Choroid plexus epithelial cell (primary cell): ENCODE measurements at regions not wholly inside any gene's neighbourhood (a gene's known extent, or its start where the extent isn't known, plus 50 kb on each side); places are given as distances from the start of the nearest gene placed in this dataset.
A peak's percentile ranks its signal among the peaks of the same experiment; 100 is the strongest.

Source experiments
- DNase-seq: peaks from one replicate; pipeline ENCODE4 v3.0.0-alpha.2; 2010; ENCODE audit warnings: low read depth
- H3K4me3 ChIP-seq: 2 replicates; pipeline ENCODE4 v1.5.1; 2011; ENCODE audit warnings: low read depth, mild to moderate bottlenecking, control low read depth, low read length, moderate library complexity
- CTCF ChIP-seq: conservative IDR thresholded peaks from 2 replicates; pipeline ENCODE4 v1.5.1; 2011; ENCODE audit warnings: low read depth, mild to moderate bottlenecking, control low read depth, inconsistent platforms, low read length, moderate library complexity

GRCh38 chr5:38669361-38669880 lies 113.0 kb upstream of the LIFR start:
- no peak for DNase-seq
- TF ChIP-seq CTCF, result no peak
- no peak overlapping the region for H3K4me3 ChIP-seq

DNA sequence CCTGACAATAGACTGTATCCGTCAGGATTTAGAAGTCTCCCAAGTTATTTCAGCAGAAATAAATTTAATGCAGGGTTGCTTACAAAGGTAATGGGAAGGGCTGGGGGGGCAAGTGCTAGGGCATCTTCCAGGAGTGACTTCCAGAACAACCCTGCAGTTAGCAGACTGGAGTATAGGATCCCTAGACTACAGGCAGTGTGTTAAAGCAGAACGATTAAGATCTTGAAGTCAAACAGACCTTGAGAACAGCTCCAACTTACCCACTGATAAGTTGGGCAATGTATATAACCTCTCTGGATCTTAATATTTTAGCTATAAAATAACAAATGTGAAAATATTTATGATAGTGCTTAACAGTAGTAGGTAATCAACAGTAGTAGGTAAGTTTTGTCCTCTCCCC lies 113.6 kb upstream of the LIFR start:
- TF ChIP-seq CTCF, result no peak
- DNase-seq, result no peak
- H3K4me3 ChIP-seq, result no peak overlapping the region

DNA sequence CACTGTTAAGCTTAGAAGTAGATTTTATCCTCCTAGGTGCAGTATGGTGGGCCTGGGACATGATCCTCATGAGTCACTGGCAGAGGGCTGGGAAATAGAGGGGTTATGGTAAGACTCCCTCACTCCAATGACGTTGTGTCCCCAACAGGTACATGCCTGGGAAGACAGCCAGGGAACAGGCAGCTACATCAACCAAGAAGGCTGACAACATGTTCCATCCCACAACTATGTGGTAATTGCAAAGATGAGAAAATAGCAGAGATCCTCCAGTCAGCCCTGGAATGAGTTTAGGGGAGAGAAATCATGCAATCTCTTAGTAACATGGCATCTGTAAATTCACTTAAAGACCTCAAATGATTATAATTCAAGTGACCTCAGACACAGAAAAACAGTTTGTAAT lies 114.4 kb upstream of the LIFR start:
- DNase-seq, result peak; percentile 92
- no peak for TF ChIP-seq CTCF
- H3K4me3 ChIP-seq, result no peak overlapping the region

DNA sequence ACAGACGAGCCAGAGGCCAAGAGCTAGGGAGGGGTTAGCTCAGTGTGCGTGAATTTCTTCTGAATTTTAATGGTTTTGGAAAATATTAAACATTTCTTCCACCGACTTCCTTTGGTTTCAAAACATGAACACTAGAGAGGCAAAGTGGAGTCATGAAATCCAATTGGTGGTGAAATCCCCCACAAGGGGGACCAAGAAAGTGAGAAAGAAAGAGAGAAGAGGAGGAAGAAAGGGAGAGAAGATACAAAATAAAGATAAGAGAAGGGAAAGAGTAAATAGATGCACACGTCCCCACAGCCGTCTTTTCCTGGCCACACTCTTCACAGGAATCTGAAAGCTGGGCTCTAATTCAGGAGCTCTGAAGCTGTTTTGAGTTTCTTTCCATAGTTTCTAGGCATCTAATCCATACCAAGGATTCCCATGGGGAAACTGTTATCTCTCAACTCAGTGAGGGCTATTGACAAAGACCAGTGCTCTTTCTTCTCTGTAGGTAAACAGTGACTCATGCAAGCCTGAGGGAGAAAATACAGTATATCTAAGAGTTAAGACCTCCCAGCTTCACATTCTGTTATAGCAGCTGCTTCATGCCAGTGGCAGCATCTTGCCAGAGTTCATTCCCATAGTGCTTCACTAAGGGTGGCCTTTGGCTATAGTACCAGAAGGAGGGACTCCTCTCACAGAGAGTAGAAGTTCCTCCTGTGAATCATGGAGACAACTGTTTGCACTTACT lies 115.8 kb upstream of the LIFR start:
- TF ChIP-seq CTCF, result peak; percentile 7
- DNase-seq, result peak; percentile 93
- no peak overlapping the region for H3K4me3 ChIP-seq

DNA sequence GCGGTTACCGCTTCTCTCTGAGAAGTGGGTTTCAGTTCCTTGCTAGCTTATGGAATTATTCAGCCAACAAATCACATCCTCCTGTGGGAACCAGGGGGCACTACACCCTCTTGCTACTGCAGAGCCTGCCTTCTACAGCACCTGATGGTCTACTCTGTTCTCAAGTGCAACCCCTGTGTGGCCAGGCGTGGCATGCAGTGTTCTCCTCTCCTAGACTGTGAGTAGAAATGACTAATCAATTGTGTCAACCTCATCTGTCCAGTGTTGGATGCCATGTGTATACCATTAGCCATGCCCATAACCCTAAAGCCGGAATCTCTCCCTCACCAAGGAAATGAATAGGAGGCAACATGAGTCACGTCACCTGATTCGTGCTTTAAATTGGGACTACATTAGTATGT lies 117.2 kb upstream of the LIFR start:
- H3K4me3 ChIP-seq, result no peak overlapping the region
- DNase-seq, result peak; percentile 41
- peak; percentile 38 for TF ChIP-seq CTCF

DNA sequence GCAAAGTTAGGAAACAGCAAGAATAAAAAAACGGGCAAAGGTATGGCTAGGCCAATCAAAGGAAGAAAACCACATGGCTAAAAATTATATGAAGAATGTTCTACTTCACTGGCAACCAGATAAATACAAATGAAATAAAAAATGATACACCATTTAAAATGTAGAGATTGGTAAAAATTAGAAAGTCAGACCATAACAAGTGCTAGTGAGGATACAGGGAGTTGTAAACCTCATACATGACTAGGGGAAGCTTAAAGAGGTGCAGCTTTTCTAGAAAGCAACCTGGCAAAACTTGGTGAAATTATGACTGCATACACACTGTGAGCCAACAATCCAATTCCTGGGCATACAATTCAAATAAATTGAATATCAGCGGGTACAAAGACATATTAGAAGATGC lies 119.0 kb upstream of the LIFR start:
- TF ChIP-seq CTCF, result no peak

GRCh38 chr5:38677636-38678035 lies 121.2 kb upstream of the LIFR start:
- no peak for DNase-seq
- no peak for TF ChIP-seq CTCF
- H3K4me3 ChIP-seq, result no peak overlapping the region

More for the DNA sequence above, 119.0 kb upstream of the LIFR start:
- no peak for DNase-seq
- H3K4me3 ChIP-seq, result no peak overlapping the region
